H9 (cell line): ENCODE measurements at regions not wholly inside any gene's neighbourhood (a gene's known extent, or its start where the extent isn't known, plus 50 kb on each side); places are given as distances from the start of the nearest gene placed in this dataset.

ENCODE experiments used
- DNase-seq: peaks from one replicate; pipeline ENCODE4 v3.0.0-alpha.2; 2017
- H2AFZ ChIP-seq: one replicate; pipeline ENCODE4 v1.6.1; 2013; ENCODE audit warnings: mild to moderate bottlenecking, low read length, control low read depth, moderate library complexity
- H2AK5ac ChIP-seq: 2 replicates; pipeline ENCODE4 v1.6.1; 2013; ENCODE audit warnings: low read length, control low read depth, mixed read lengths; ENCODE audit not compliant: insufficient read length
- H2BK120ac ChIP-seq: one replicate; pipeline ENCODE4 v1.6.1; 2013; ENCODE audit warnings: low read depth, mild to moderate bottlenecking, low read length, control low read depth, inconsistent platforms; ENCODE audit not compliant: poor library complexity, severe bottlenecking
- H2BK12ac ChIP-seq: 2 replicates; pipeline ENCODE4 v1.6.1; 2013; ENCODE audit warnings: low read length, control low read depth, mixed read lengths, low read depth; ENCODE audit not compliant: insufficient read length
- H2BK15ac ChIP-seq: 2 replicates; pipeline ENCODE4 v1.6.1; 2013; ENCODE audit warnings: low read depth, low read length, control low read depth
- H2BK20ac ChIP-seq: one replicate; pipeline ENCODE4 v1.6.1; 2013; ENCODE audit warnings: low read depth, mild to moderate bottlenecking, low read length, control low read depth, inconsistent platforms; ENCODE audit not compliant: poor library complexity, severe bottlenecking
- H2BK5ac ChIP-seq: 2 replicates; pipeline ENCODE4 v1.6.1; 2013; ENCODE audit warnings: low read length, control low read depth, mixed read lengths; ENCODE audit not compliant: insufficient read length
- H3K14ac ChIP-seq: 2 replicates; pipeline ENCODE4 v1.6.1; 2013; ENCODE audit warnings: low read length, control low read depth; ENCODE audit not compliant: insufficient read depth
- H3K18ac ChIP-seq: 2 replicates; pipeline ENCODE4 v1.6.1; 2013; ENCODE audit warnings: low read depth, mild to moderate bottlenecking, mixed read lengths, low read length, control low read depth; ENCODE audit not compliant: insufficient read length
- H3K23ac ChIP-seq: 2 replicates; pipeline ENCODE4 v1.6.1; 2013; ENCODE audit warnings: low read length, control low read depth, mixed read lengths, low read depth; ENCODE audit not compliant: insufficient read length
- H3K23me2 ChIP-seq: 2 replicates; pipeline ENCODE4 v1.6.1; 2013; ENCODE audit warnings: low read depth, mild to moderate bottlenecking, mixed read lengths, low read length, control low read depth; ENCODE audit not compliant: insufficient read length, poor library complexity, severe bottlenecking
- H3K27ac ChIP-seq: 2 replicates; pipeline ENCODE4 v1.5.1; 2013; ENCODE audit warnings: low read length, control low read depth, mixed read lengths, low read depth; ENCODE audit not compliant: insufficient read length
- H3K27me3 ChIP-seq: 2 replicates; pipeline ENCODE4 v1.6.1; 2013; ENCODE audit warnings: low read length, control low read depth, inconsistent platforms; ENCODE audit not compliant: insufficient read depth
- H3K4ac ChIP-seq: 2 replicates; pipeline ENCODE4 v1.6.1; 2013; ENCODE audit warnings: low read depth, mild to moderate bottlenecking, control low read depth, inconsistent platforms, low read length, moderate library complexity
- H3K4me1 ChIP-seq: 2 replicates; pipeline ENCODE4 v1.6.1; 2013; ENCODE audit warnings: low read length, control low read depth, inconsistent platforms; ENCODE audit not compliant: insufficient read depth
- H3K4me2 ChIP-seq: 2 replicates; pipeline ENCODE4 v1.6.1; 2013; ENCODE audit warnings: low read length, control low read depth, mixed read lengths; ENCODE audit not compliant: insufficient read length, insufficient read depth
- H3K56ac ChIP-seq: 2 replicates; pipeline ENCODE4 v1.6.1; 2013; ENCODE audit warnings: low read depth, mild to moderate bottlenecking, mixed read lengths, low read length, control low read depth; ENCODE audit not compliant: insufficient read length
- H3K79me1 ChIP-seq: 2 replicates; pipeline ENCODE4 v1.6.1; 2013; ENCODE audit warnings: low read depth, mild to moderate bottlenecking, moderate library complexity, low read length, control low read depth, inconsistent platforms; ENCODE audit not compliant: insufficient read depth, poor library complexity, severe bottlenecking
- H3K79me2 ChIP-seq: 2 replicates; pipeline ENCODE4 v1.6.1; 2013; ENCODE audit warnings: low read length, control low read depth, inconsistent platforms; ENCODE audit not compliant: insufficient read depth
- H3K9ac ChIP-seq: 2 replicates; pipeline ENCODE4 v1.6.1; 2013; ENCODE audit warnings: low read length, control low read depth, mixed read lengths; ENCODE audit not compliant: insufficient read length; ENCODE audit errors: extremely low read depth
- H3K9me3 ChIP-seq: one replicate; pipeline ENCODE4 v1.6.1; 2013; ENCODE audit warnings: low read depth, low read length, inconsistent platforms; ENCODE audit not compliant: control insufficient read depth
- H3T11ph ChIP-seq: one replicate; pipeline ENCODE4 v1.6.1; 2013; ENCODE audit warnings: mild to moderate bottlenecking, low read length, control low read depth, inconsistent platforms
- H4K20me1 ChIP-seq: one replicate; pipeline ENCODE4 v1.6.1; 2013; ENCODE audit not compliant: control insufficient read depth, insufficient read length, insufficient read depth
- H4K5ac ChIP-seq: 2 replicates; pipeline ENCODE4 v1.6.1; 2013; ENCODE audit warnings: low read depth, mild to moderate bottlenecking, mixed read lengths, low read length, control low read depth; ENCODE audit not compliant: insufficient read length
- H4K8ac ChIP-seq: replicated peaks from 2 replicates; pipeline ENCODE4 v1.6.1; 2013; ENCODE audit warnings: low read length, control low read depth, mixed read lengths, low read depth; ENCODE audit not compliant: insufficient read length
- H4K91ac ChIP-seq: 2 replicates; pipeline ENCODE4 v1.6.1; 2013; ENCODE audit warnings: low read depth, mild to moderate bottlenecking, moderate library complexity, mixed read lengths, low read length, control low read depth; ENCODE audit not compliant: insufficient read length
- H3K27ac Mint-ChIP-seq, 3 experiments: 2 replicates in 2 of 3; 3 replicates in 1 of 3; pipeline ENCODE4 v1.8.0; 2020 to 2021; ENCODE audit warnings: mixed read lengths in 3 of 3, mild to moderate bottlenecking in 1 of 3, moderate library complexity in 1 of 3
- H3K27me3 Mint-ChIP-seq: 2 replicates; pipeline ENCODE4 v1.8.0; 2021; ENCODE audit warnings: low read depth, mild to moderate bottlenecking, moderate library complexity, mixed read lengths
- H3K36me3 Mint-ChIP-seq, 3 experiments: 2 replicates in 2 of 3; 3 replicates in 1 of 3; pipeline ENCODE4 v1.8.0; 2020 to 2021; ENCODE audit warnings: low read depth in 3 of 3, mixed read lengths in 3 of 3; ENCODE audit not compliant: insufficient read depth in 1 of 3
- H3K4me1 Mint-ChIP-seq, 2 experiments: 2 replicates each; pipeline ENCODE4 v1.8.0; 2020; ENCODE audit warnings: mixed read lengths in 2 of 2
- H3K4me3 Mint-ChIP-seq, 2 experiments: 2 replicates in 1 of 2; 3 replicates in 1 of 2; pipeline ENCODE4 v1.8.0; 2020 to 2021; ENCODE audit warnings: mild to moderate bottlenecking in 2 of 2, mixed read lengths in 2 of 2, moderate library complexity in 1 of 2
- H3K9me3 Mint-ChIP-seq, 2 experiments: 2 replicates in 1 of 2; 3 replicates in 1 of 2; pipeline ENCODE4 v1.8.0; 2020; ENCODE audit warnings: mild to moderate bottlenecking in 2 of 2, mixed read lengths in 2 of 2, moderate library complexity in 1 of 2
- CTCF ChIP-seq: fragments of 200-600 bp; sonication (generic); conservative IDR thresholded peaks from 3 replicates; pipeline ENCODE4 v1.8.0; 2021; ENCODE audit warnings: antibody characterized with exemption, mild to moderate bottlenecking
- WGBS: extraction: QIAGEN DNeasy Blood & Tissue Kit; methylation state at CpG from one replicate; pipeline ENCODE4 v1.1.7; 2013; ENCODE audit warnings: missing lambda C conversion rate, low lambda C conversion rate, mixed read lengths; ENCODE audit not compliant: insufficient read length; ENCODE audit errors: extremely low coverage; 5-methylcytosine and 5-hydroxymethylcytosine counted together

GRCh38 chr10:118956802-118957442 lies 72.6 kb upstream of the NANOS1 start:
- no peak overlapping the region for H3K23ac ChIP-seq
- no peak overlapping the region for H2AK5ac ChIP-seq
- Mint-ChIP-seq H3K4me3 (no peak overlapping the region), H3K27me3 (peaks cover 2% of the 10 kb centered on the region; the same call in 1 of the 2 replicates), H3K27ac (no peak overlapping the region; a peak in 1 of 7 replicates), H3K4me1 (peaks cover 3 to 17% of the 10 kb centered on the region in 2 experiments), H3K36me3 (no peaks in the 10 kb centered on the region), H3K9me3 (no peaks in the 10 kb centered on the region)
- no peak overlapping the region for H3K4ac ChIP-seq
- no peak overlapping the region for H4K5ac ChIP-seq
- no peak overlapping the region for H4K8ac ChIP-seq
- no peak overlapping the region for H2BK12ac ChIP-seq
- H3K79me1 ChIP-seq = no peaks in the 10 kb centered on the region
- no peaks in the 10 kb centered on the region for H3K79me2 ChIP-seq
- no peak overlapping the region for H3K56ac ChIP-seq
- no peak overlapping the region for H3K14ac ChIP-seq
- H4K91ac ChIP-seq = no peak overlapping the region
- no peak overlapping the region for H3K4me2 ChIP-seq
- H2BK5ac ChIP-seq = no peak overlapping the region
- no peak overlapping the region for H2BK120ac ChIP-seq
- no peak overlapping the region for H3K18ac ChIP-seq
- no peak overlapping the region for H3K9ac ChIP-seq
- H3K9me3 ChIP-seq = no peaks in the 10 kb centered on the region
- peak; percentile 15 for DNase-seq
- no peak overlapping the region for H2AFZ ChIP-seq
- H3T11ph ChIP-seq = no peak overlapping the region
- no CpG with 5 or more reads among the region's 5 CpGs for WGBS
- no peak overlapping the region for H2BK15ac ChIP-seq
- no peaks in the 10 kb centered on the region for H3K4me1 ChIP-seq
- H4K20me1 ChIP-seq = no peaks in the 10 kb centered on the region
- H3K23me2 ChIP-seq = no peaks in the 10 kb centered on the region
- H2BK20ac ChIP-seq = no peak overlapping the region
- H3K27me3 ChIP-seq = no peaks in the 10 kb centered on the region
- TF ChIP-seq CTCF = no peak
- no peak overlapping the region for H3K27ac ChIP-seq
